HS-27A (cell line): ENCODE measurements at regions not wholly inside any gene's neighbourhood (a gene's known extent, or its start where the extent isn't known, plus 50 kb on each side); places are given as distances from the start of the nearest gene placed in this dataset.

Experiments used
- DNase-seq: peaks from one replicate; pipeline ENCODE4 v3.0.0-alpha.2; 2012; ENCODE audit warnings: low read depth, missing footprints

DNA sequence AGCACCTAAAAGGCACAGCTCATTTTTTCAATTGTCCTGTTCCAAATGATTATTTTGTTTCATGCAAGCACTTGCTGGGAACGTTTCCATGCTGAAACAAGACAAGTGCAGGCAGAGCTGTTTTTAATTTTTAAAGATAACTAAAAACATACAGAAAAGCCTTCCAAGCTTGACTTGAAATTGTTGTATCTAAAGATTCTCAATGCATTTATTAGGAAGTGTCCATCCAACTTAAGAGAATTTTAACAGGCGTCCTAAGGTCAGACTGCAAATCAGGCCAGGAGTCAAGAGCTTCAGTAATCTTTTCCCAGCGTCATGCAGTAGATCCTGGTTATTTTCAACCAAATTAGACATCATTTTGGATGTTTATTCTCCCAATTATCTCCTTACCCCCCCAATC, 702.8 kb downstream of the KCNJ2 start:
- no peak for DNase-seq

DNA sequence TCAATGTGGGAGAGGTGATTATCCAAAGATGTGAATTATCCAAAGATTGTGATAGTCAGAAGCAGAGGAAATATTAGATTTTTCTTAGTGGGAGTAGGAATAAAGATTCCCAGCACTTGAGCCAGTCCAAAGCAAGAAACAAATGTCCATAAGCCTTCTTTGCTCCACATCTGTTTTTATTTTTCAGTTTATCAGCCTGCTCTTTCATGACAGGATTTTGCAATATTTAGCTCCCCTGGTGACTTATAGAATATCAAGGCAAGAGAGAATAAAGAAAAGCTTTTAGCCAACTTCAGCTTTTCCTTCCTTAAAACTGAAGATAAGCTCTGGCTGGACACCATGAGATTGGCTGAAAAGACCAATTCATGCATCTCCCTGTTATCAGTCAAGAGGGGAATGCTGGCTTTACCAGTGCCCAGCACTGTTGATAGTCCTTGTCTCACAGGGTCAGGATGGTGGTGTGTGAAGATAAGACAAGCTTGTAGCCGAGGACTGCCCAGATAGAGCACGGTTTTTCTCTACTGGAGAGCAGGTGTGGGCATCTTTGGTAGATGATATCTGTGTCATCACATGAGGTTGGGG, 706.5 kb downstream of the KCNJ2 start:
- no peak for DNase-seq

DNA sequence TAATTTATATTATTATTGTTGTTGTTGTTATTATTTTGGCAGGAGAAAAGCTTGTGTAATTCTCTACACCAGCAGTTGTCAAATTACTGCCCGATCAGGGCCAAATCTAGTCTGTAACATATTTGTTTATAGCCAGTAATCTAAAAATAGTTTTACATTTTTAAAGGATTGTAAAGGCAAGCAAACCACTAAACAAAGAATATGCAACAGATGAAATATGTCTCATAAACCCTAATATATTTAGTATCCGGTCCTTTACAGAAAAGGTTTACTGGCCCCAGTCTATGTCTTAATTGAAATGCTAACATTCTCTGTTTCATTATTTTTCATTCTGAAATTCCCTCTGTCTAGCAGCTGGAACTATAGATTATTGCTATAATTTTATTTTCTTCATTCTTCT, 709.5 kb downstream of the KCNJ2 start:
- DNase-seq = no peak

DNA sequence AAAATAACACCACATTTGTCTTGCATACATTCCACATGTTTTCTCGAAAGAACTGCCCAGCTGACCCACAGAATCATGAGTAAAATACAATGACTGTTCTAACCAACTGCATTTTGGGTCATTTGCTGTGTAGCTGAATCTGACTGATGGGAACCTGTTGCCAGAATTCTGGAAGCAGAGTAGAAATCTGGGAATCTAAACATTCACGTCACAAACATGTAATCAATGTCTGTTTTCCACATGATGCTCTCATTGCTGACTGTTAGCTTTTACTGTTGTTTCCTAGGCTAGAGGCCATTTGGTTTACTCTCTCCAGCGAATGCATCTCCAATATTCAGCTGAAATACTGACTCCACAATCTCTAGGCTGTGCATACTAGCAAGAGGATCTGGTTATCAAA, 710.1 kb downstream of the KCNJ2 start:
- DNase-seq = no peak

DNA sequence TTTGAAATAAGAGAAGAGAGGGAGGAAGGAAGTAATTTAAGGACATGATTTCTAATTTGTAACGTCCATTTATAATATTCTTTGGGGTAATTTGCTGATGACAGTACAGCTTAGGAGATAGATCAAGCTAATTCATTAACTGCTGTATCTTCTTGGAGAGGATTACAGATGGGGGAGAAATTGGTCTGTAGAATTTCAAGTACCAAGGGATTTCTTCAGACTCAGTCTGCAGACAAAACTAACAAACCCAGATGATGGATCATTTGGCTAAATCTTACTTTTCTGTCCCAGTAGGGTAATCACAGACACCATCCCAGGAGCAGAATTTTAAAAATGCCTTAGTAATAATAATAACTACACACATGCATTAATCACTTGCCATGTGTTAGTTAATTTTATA, 711.8 kb downstream of the KCNJ2 start:
- DNase-seq = no peak

DNA sequence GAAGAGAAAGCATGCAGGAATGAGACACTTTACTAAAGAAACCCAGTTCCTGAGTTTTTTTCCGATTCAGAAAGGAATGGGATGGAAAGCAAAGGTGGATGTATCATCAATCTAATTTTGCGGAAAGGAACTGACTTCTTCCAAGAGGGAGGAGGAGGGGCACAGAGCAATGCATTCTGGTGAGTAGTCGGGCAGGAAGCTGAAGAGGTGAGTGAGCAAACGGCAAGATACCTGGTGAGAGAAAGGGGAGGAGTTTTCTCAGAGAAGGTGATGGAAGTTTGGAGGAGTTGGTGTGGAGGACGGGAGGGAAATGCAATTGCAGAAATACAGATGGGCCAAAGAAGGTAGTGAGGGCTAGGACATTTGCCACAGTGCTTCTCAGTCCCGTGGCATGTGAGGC, 713.2 kb downstream of the KCNJ2 start:
- DNase-seq = no peak

DNA sequence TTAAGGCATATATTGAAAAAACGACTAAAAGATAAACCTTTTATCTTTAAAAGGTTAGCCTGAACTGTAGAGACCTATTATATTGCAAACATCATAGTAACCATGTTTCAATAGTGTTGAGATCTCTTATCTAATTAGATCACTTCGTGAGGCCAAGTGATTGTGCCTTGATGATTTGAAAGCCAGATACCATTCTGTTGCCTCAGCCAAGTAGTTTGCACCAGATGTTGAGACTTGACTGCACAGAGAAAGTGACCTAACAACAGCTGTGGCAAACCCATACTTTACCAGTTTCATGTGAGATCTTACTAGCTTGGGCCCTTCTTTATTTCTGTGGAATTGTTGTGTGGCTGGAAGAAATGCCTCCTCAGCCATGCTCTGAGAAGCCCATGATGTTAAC, 717.3 kb downstream of the KCNJ2 start:
- no peak for DNase-seq

DNA sequence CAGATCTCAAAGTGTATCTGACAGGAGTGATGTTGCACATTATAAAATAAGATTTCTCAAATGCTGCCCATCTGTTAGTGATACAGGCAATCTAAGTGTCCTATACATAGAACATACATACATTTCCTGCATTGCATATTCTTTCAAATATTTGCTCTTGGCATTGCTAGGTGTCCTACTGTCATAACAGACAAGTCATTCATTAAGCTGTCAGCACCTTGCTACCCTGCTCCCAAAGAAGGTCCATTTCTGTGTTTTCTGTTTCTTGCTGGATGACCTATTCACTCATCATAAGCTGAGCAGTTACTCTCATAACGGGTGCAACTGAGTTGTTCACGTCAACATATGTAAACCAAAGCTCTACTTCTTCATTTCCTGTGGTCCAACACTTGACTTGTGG, 719.0 kb downstream of the KCNJ2 start:
- no peak for DNase-seq

DNA sequence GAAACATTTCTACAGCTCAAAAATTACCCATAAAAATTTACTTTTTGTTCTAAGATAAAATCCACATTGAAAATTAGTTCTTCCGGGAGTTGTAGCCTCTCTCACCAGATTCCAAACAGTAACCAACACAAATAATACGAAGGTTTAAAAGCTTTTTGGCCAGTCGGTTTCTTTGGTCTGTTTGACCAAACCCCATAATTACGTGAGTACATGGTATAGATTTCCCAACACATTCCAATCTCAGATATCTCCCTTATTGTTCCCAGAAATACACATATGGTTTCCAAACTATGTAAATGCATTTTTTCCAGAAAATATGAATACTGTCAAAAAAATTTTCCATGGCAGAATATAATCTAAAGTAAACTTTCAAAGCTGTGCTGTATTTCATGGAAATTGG, 722.0 kb downstream of the KCNJ2 start:
- no peak for DNase-seq

DNA sequence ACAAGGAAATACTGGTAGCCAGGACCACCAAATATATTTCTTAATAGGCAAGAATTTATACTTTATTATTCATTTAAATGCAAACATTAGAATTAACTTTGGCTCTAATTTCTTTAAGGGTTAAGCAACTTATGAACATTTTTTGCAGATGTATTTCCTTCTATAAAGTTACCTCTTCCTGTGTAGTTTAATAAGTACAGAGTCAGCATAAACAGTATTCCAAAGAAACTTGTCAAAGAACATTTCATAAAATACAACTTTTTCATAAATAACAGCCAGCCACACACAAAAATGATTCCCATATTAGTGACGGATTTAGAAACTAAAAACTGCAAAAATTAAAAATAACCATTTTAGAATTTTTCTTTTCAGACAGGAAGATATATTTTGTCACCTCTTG, 723.2 kb downstream of the KCNJ2 start:
- DNase-seq = no peak

DNA sequence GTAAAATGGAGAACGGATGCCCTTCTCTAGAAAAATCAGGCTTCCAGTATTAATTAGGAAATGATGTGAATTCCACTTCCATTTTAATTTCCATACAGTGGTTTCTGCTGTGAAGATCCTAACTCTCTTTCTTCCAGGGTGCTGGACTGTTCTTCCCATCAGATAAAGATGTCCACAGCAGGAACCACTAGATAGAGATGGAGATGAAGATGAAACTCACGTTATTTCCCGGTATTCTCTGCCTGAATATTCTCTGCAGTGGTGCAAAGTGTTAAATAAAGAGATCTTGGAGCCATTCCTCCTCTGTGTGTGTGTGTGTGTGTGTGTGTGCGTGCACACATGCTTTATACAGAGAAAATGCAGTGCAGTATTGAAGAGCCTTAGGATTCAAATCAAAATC, 727.5 kb downstream of the KCNJ2 start:
- DNase-seq = no peak

DNA sequence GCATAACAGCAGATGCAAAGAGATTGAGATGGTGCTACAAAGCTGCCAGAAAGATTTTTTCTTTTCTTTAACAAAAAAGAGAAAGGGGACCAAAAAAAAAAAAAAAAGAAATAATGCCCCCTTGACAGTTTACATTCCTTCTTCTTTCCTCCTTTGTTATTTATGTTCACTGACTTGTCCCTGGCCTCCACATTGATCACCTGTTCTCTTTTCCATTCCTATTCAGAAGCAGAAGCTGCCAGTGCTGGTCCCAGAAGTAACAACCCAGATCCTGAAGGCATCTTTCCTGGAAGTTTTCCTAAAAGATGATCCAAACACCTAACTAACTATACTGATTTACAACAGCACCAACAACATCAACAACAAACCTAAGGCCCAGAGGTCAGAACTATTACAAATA, 728.1 kb downstream of the KCNJ2 start:
- DNase-seq = no peak

DNA sequence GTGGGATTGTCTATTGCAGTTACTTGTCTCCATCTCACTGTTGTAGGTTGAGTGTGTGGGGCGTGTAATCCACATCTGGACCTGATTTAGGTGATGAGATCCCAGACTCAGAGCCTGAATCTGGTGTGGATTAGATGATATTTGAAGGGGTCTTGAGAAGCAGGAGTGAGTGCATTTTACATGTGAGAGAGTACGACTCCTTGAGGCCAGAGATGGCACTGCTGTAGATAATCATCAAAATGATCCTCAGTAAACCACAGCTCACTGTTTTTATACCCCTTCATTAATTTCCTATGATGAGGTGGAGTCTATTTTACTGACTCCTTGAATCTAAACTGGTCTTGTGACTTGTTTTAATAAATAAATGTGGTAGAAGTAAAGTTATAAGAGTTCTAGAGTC, 732.5 kb downstream of the KCNJ2 start:
- DNase-seq = no peak

DNA sequence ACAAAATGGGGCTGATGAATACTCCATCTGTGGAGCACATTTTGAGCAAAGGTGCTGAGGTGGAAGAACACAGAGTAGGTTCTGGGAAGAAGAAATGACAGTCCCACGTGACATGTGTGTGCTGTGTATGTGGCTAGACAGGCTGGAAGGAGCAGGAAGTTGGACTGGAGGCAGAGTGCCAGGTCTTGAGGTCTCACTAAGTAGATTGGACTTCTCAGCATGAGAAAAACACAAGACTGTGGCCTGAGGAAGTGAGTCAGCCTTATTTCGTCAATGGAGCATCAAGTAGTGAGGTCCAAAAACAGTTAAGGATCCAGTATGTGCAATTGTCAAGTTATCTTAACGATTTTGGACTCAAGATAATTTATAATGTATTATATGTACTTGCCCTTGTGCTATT, 736.5 kb downstream of the KCNJ2 start:
- peak; percentile 47 for DNase-seq

DNA sequence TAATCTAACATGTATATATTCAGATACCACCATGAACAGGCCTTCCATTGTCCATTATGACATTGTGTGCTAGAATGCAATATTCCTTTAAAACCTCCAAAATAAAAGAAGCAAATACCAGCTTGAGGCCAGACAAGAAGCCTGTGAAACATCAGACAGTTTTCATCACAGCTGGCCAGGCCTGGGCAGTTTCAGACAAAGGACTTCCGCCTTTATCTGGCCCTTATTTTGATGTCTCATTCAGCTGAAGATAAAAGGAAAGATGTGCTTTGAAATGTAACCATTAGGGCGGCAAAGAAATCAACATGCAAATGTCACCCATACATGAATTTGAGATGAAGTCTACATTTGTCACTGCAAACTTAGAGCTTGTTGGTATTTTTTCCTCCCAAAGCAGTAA, 737.5 kb downstream of the KCNJ2 start:
- no peak for DNase-seq

DNA sequence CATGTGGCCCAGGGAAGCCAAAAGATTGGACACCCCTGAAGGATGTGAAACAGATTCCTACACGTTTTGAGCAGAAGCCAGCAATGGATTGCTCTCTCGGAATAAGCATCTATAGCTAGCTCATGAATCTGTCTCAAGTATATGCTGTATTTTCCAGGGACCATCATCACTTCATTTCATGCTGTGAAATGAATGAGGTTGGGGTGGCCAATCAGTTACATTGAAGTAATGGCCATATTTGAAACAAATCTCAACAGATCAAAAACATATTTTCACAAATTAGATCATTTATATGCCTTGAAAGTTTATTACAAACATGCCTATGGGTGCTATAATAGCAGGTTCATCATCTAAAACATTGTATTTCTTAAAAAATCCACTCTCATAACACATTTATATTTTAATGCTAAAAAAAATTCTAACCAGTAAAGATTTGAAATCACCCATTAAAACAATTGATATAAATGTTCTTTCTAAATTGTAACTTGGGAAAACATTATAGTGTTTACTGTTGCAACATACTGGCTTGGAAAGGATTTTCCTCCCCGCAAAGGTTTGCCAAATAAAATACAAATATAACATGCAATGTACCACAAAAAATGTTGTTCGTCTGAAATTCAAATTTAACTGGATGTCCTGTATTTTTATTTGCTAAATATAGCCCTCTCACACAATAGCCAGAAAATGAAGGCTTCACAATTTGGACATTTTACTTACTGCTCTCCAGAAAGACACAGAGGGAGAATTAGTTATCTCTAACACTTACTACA, 743.6 kb downstream of the KCNJ2 start:
- DNase-seq = no peak

DNA sequence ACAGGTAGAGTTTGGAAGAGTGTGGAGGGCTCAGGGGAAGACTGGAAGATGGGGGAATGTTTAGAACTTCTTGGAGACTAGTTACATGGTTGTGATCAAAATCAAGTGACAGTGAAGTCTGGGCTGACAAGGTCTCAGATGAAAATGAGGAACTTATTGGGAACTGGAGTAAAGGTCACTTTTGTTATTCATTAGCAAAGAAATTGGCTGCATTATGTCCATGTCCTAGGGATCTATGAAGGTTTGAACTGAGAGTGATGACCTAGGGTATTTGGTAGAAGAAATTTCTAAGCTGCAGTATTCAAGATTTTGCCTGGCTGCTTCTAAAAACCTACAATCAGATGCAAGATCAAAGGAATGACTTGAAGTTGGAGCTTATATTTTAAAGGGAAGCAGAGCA, 747.1 kb downstream of the KCNJ2 start:
- no peak for DNase-seq

DNA sequence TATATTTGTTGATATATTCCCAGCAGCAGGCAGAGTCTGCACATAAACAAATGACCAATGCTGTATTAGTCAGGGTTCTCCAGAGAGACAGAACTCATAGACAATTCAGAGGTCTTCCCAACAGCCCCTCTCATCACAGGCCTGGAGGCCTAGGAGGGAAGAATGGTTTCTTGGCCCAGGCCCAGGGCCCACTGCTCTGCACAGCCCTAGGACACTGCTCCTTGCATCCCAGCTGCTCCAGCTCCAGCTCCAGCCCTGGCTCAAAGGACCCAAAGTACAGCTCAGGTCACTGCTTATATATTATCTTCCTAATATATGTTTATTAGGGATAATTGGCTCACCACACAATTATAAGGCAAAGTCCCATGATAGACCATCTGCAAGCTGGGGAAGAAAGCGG, 749.9 kb downstream of the KCNJ2 start:
- no peak for DNase-seq

DNA sequence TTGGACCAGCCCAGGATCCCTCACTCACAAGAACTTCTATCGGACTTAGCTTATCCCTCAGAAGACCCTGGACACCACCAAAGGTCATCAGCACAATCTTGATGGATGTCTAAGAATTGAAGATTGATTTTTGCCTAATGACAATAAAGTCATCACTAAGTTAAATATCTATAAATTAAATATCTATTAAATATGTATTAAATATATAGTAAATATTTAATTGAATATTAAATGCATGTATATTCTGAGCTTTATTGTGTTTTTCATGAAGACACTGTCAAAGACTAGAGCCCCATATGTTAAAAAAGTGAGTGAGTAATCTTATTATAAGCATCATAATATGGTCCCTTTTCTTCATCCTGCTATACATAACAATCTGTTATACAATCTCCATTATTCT, 751.1 kb downstream of the KCNJ2 start:
- no peak for DNase-seq

DNA sequence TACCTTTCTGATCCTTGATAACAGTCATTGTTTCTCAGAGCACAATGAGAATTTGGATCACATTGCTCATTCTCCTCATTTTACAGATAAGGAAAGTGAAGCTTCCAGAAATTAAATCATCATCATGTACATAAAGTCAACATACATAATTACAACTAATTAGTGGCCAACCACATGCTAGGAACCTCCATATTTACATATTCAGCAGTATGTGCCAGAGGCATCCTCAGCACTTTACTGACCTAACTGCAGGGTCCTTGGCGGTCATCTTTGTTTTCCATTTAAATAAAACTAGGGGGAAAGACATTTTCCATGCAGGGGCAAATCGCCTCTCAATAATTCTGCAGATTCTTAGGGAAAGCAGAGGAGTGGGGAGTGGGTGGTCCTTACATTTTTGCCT, 752.9 kb downstream of the KCNJ2 start:
- no peak for DNase-seq

DNA sequence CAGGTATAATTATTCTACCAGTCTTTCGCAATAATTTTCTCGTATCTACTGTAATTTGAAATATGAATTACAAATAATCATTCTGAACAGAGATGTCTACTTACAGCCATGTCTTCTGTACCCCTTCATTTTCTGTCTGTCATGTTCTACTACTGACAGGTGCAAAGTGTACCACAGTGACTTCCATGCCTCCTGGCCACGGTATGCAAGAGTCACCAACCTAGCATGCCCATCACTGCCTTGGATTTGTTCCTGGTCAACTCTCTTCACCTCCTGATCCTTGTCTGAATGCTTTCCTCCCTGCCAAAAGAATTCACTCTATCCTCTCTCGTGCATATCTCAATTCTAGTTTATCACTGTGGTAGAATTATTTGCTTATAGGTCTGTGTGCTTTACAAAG, 755.4 kb downstream of the KCNJ2 start:
- no peak for DNase-seq

DNA sequence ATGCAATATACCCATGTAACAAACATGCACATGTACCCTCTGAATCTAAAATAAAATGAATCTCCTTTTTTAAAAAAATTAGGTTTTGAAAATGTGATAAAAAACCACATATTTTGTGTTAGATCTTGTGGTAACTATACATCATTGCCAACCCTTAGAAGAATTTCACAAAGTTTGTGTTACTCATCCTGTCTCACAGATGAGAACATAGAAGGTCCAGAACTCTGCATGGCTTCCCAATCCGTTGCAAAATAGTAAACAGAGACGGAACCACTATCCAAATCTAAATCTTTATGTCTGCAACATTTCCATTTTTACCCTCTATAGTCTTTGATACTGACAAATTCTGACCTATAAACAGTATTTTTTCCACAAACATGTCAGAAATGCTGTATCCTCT, 759.9 kb downstream of the KCNJ2 start:
- DNase-seq = no peak

DNA sequence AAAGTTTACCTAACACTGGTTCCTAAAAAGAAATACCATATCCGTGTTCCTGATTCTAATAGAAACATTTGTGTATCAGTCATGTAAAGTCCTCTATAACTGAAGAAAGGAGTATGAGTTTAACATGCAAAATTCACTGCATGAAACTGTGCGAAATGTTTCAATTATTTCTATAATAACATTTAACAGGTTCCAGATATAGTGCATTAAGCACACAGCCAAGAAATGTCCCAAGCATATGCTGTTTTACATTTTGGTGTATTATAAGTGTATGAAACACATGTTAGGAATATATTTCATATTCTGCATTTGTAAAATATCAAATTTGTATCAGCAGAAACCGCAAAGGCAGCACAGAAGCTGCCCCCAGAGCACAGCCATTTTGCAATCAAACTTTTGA, 764.9 kb downstream of the KCNJ2 start:
- no peak for DNase-seq

DNA sequence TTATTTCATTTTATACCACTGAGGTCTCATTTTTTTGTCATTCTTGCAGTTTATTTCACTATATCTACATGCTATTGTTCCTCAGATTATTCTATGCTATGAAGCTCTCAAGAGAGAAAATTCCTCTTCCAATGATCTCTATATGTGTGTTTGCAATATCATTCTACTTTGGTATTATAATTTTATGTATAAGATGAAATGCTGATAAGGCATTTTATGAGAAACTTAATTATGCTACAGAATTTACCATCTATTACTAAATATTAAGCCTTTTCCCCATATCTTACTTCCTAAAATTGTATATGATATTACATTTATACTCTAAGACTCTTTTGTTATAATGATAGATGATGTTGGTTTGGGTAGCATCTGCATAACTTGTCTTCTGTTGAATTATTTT, 765.5 kb downstream of the KCNJ2 start:
- DNase-seq = no peak
